HG02884 (cell line): ENCODE measurements at regions not wholly inside any gene's neighbourhood (a gene's known extent, or its start where the extent isn't known, plus 50 kb on each side); places are given as distances from the start of the nearest gene placed in this dataset.
"Not testable (repeated sequence)": the region's sequence is repeated elsewhere in the genome, so short reads cannot be mapped to it uniquely, and the experiment has no call there.

ENCODE experiments used
- ATAC-seq: cut with Tn5 transposase; IDR thresholded peaks from one replicate; pipeline ENCODE4 v1.9.1; 2021; ENCODE audit warnings: mild to moderate bottlenecking, moderate library complexity; ENCODE audit not compliant: unreplicated experiment

DNA sequence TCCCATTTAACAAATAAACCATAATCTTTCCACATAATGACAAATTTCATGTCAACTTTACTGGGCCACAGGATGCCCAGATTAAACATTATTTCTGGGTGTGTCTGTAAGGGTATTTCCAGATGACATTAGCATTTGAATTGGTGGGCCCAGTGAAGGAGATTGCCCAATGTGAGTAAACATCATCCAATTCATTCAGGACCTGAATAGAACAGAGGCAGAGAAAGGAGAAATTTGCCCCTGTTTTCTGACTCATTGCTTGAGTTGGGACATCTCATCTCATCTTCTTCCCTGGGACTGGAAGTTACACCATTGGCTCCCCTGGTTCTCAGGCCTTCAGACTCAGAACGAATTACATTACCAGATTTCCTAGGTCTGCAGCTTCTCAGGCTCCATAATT, 142.9 kb downstream of the TPBG start:
- no peak for ATAC-seq

DNA sequence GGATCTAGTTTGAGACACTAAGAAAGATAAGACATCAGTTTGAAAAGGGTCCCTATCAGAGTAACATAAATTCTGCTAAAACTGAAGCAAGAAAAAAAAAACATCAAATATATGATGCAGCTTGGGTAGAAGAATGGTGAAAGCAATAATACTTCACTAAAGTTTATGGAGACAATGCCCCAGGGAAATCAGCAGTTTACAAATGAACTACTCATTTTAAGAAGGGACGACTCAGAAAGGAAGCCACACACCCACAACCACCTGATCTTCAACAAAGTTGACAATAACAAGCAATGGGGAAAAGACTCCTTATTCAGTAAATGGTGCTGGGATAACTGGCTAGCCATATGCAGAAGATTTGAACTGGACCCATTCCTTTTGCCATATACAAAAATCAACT, 143.5 kb downstream of the TPBG start:
- ATAC-seq: no peak

DNA sequence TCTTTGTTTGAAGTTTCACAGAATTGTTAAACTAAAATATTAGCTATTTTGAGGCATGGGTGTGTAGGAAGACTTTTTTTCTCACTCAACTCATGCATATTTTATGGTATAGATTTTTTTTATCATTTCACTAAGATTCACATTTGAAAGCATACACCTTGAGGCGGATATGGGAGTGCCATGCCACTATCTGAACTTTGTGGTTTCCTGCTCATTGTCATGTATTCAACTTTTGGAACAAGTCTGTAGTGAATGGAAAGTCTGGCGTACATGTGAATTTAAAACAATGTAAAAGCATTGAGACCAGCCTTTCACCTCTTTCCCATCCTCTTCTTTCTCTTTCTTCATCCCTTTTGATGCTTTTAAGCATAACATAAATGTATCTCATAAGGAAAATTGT, 147.9 kb downstream of the TPBG start:
- no peak for ATAC-seq

DNA sequence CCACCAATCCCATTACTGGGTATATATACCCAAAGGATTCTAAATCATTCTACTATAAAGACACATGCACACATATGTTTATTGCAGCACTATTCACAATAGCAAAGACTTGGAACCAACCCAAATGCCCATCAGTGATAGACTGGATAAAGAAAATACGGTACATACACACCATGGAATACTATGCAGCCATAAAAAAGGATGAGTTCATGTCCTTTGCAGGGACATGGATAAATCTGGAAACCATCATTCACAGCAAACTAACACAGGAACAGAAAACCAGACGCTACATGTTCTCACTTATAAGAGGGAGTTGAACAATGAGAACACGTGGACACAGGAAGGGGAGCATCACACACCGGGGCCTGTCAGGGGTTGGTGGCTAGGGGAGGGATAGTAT, 154.3 kb downstream of the TPBG start:
- ATAC-seq: not testable (repeated sequence)

DNA sequence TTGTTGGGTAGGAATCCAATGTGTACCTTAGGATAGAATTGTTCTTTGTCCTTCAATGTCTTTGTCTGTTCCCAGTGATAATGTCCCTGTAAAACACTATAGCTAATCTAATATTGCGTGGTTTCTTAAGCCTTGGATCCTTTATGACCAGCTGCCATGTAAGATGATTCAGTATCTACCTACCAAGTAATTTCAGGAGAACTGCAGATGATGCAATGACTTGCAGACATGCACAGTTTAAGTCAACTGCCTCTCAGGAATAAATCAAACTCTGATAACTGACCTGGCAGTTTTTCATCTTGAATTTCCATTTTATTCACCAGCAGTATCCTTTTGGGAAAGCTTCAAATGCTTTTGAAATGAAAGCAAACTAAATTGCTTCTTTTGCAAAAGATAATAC, 157.8 kb downstream of the TPBG start:
- ATAC-seq: no peak

DNA sequence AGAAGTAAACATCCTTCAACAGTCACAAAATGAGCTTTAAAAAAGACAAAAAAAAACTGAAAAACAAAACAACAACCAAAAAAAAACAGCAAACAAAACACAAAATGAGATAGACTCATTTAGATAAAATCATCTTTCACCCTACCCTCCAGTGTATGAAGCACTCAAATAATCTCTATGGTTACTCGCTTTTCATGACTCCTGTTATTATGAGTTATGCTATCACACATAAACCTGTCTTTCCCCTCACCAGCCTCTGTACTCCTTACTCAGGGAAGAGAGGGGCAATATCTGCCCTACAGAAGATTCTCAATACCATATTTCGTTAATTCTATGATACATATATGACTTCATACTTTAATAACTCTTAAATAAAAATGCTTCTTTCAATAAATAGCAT, 158.2 kb downstream of the TPBG start:
- ATAC-seq: no peak

DNA sequence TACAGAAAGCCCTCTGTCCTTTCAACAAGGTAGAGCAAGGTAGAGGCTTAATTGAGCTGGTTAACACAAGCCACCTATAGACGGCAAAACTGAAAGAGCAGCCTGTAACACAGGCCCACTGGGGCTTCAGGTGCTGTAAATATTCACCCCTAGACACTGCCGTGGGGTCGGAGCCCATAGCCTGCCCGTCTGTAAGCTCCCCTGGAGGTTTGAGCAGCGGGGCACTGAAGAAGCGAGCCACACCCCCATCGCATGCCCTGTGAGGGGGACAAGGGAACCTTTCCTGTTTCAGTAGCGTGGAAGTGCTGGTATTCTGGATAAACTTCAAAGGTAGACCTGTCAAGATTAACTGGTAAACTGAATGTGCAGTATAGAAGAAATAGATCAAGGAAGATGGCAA, 160.4 kb downstream of the TPBG start:
- ATAC-seq: no peak

DNA sequence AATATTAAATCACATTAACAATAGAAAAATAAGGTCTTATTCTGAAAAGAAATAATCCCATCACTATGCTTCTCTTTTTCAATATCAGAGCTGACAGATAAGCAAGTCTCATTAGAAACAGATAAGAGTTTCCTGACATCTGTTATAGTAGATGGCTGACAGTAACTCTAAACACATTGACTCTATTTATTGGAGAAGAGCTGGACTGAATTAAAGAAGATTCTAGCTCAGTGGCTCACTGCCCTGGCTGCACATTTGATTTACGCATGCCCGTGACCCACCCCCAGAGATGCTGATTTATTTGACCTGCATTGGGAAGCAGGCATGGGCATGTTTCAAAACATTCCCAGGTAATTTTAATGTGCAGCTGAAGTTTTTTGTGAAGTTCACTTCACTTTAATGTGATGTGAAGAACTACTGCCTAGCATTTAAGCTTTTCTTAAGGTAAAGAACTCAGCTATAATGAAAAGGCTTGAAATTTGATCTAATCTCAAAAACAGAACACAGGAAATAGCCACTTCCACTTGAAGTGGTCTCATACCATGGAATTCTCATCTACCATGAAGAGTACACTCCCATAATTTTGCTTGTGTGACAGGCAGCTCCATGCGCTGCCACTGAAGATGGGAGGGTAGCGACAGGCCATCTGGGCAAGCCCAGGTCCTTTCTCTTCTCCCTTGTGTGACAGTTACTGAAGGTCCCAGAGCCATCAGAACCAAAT, 162.3 kb downstream of the TPBG start:
- no peak for ATAC-seq

DNA sequence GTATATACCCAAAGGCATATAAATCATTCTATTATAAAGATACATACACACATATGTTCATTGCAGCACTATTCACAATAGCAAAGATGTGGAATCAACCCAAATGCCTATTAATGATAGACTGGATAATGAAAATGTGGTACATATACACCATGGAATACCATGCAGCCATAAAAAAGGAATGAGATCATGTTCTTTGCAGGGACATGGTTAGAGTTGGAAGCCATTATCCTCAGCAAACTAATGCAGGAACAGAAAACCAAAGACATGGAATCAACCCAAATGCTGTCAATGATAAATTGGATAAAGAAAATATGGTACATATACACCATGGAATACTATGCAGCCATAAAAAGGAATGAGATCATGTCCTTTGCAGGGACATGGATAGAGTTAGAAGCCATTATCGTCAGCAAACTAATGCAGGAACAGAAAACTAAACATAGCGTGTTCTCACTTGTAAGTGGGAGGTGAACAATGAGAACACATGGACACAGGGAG, 166.4 kb downstream of the TPBG start:
- not testable (repeated sequence) for ATAC-seq

DNA sequence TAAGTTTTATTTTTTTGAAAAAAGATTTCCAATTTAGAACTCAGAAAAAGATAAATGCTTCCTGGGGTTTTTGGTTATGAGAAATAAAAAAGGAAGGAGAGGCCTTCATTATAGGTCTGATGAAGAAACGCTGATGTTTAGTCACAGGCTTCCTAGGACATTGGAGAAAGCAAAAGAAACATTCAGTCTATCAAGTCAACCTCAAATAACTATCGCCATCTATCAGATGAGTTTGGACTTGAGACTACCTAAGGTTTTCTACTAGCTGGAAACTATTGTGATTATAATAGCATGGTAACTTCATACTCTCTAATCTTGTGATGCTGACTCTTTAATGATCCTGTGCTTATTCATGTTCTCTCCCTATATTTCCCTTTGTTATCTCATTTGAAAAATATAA, 171.3 kb downstream of the TPBG start:
- ATAC-seq: no peak

DNA sequence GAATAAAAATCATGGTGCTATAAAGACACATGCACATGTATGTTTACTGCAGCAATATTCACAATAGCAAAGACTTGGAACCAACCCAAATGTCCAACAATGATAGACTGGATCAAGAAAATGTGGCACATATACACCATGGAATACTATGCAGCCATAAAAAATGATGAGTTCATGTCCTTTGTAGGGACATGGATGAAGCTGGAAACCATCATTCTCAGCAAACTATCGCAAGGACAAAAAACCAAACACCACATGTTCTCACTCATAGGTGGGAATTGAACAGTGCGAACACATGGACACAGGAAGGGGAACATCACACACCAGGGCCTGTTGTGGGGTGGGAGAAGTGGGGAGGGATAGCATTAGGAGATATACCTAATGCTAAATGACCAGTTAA, 185.9 kb downstream of the TPBG start:
- ATAC-seq: not testable (repeated sequence)

DNA sequence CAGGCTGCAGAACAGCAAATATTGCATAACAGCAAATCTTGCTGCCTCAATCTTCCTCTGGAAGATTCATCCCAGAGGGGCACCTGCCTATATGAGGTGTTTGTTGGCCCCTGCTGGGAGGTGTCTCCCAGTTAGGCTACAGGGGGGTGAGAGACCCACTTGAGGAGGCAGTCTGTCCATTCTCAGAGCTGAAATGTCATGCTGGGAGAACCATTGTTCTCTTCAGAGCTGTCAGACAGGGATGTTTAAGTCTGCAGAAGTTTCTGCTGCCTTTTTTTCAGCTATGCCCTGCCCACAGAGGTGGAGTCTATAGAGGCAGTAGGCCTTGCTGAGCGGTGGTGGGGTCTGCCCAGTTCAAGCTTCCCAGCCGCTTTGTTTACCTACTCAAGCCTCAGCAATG, 187.7 kb downstream of the TPBG start:
- ATAC-seq: not testable (repeated sequence)

DNA sequence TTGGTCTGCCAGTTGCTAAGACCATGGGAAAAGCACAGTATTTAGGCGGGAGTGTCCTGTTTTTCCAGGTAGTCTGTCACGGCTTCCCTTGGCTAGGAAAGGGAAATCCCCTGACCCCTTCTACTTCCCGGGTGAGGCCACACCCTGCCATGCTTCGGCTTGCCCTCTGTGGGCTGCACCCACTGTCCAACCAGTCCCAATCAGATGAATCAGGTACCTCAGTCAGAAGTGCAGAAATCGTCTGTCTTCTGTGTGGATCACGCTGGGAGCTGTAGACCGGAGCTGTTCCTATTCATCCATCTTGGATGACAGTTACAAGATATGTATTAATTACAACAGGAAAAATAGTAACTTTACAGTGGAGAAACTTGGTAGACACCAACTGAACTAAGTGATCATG, 188.2 kb downstream of the TPBG start:
- no peak for ATAC-seq

DNA sequence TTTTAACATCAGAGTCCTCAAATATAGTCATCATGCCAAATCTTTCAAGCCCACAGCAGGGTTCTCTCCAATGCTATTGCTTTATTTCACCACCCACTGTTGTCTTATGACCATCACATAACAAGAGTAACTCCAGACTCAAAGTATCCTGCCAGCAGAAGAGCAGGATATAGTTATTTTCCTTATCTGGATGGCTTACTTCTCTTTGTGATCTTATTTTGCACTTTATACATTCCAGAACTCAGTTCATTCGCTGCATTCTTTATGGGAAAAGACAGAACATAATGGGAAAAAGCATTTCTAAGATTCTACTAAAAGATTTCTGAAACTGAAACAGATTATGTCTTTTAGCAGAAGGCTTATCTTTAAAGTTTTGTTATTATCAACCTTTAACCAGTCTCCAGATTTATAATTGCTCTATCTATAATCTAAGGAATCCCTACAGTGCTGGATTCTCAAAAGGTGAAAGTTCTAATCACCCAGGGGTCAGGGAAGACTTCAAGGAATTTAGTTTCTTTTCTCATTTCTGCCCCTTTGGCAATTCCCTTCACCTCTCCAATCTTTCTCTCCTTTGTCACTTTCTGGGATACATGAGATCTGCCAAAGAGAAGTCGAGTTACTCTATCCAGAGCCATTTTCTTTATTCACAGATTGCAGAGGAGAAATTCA, 190.4 kb downstream of the TPBG start:
- no peak for ATAC-seq

DNA sequence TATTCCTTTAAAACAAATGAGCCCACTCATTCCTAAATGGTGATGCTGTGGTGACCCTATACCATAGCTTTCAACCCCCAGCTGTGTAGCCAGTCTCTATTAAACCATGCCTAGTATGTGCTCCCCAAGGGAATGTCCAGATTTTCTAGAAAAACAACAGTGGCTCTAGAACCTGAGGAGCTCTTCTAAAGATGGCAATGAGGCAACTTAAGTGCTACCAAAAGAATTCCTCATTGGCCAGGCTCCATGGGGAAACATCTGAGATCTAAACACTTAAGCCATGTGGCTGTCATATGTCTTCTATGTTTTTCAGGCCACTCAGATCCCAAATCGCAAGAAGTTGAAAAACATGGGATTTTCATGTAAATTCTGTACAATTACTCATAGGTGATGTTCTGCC, 191.0 kb downstream of the TPBG start:
- ATAC-seq: no peak

DNA sequence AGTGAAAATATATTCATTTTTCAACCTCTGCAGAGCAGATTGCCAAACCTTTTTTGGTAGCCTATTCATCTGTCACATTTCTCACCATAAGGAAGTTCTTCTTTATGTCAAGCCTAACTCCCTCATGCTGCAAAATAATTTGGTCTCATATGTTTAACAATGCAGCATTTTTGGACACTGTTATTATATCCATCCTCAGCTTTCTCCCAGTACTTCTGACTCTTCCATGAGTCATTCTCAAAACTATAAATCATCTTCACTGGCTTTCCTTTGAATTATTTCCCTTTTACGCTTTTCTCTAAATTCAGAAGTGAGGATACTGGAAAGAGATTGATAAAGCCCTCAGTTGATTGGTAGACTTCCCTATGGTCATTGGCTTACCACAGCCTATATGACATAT, 192.2 kb downstream of the TPBG start:
- ATAC-seq: no peak

DNA sequence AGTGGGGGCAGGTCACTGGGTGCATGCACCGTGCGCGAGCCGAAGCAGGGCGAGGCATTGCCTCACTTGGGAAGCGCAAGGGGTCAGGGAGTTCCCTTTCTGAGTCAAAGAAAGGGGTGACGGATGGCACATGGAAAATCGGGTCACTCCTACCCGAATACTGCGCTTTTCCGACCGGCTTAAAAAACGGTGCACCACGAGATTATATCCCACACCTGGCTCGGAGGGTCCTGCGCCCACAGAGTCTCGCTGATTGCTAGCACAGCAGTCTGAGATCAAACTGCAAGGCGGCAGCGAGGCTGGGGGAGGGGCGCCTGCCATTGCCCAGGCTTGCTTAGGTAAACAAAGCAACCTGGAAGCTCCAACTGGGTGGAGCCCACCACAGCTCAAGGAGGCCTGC, 194.9 kb downstream of the TPBG start:
- not testable (repeated sequence) for ATAC-seq

DNA sequence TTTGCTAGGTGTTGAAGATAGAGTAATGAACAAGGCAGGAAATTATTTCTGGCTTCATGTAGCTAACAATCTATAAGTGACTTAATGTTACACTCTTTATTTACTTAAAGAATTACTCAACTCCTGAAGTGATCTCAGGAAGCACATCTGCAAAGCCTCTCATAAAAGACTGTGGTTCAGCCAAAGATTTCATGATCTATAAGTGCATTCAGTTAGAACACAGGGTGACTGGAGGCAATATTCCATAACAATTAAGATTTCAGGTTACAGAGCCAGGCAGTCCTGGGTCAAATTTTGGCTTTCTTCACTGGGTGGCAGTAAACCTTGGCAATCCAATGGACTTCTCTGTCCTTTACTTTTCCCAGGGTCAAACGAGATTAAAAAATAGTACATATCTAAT, 204.0 kb downstream of the TPBG start:
- no peak for ATAC-seq

DNA sequence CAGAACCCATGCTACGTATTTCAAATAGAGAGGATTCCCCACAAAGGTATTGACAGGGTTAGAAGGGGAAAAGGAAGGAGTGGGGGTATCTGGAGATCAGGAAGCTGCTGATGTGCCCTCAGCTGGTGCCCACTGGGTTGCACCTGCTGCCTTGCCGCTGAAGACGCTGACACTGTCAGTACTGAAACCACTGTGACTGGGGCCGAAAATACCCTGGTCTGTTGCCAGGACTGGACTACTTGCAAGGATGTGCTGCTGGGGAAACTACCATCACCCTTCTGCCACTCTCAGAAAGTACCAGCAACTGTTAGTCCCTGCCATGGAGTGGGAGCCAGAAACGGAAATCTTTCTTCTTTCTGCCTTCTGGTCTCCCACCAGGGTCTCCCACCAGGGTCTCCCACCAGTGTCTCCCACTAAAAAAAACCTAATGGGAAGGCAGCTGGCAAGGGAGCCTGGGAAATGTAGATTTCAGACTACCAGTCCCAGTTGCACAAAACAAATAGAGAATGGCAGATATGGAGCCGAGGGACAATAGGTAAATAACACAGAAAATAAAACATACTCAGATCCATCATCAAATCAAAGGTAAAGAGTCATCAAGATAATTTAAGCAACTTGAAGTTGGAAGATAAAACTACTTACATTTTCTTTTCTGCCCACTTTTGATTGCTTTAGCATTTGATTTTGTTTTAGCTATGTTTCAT, 204.8 kb downstream of the TPBG start:
- peak; percentile 68 for ATAC-seq

DNA sequence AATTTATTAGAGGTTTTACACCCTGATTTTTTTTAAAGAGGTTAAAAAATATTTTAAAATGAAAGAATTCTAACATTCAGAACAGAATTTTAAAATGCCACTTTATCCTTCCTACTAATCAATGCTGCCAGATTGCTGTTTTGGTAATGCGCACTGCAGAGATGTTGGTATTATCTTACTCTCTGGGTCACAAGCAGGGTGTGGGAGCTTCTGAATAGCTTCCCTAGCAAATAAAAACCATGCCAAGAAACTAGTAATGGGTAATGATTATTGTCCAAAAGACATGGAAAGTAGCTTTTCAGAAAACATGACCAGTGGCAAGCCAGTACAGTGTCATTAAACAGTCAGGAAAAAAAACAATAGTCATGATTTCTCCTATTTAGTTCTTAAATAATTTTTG, 205.4 kb downstream of the TPBG start:
- no peak for ATAC-seq

DNA sequence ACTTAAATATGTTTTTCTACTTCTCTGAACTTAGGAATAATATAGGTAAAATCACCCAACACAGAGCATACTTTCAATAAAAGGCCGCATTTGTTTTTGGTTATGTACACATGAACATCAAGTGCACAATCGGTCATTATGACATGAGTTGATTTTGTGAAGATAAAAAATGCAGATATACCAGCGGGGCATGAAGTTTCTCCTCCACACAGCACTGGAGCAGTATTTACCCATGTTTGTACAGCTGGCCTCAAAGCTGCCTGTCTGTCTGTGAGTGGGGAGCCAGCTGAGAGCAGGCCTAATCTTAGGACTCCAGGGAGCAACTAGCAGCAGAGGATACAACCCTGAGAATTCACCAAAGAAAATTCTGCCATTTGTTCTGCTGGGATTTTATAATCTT, 206.5 kb downstream of the TPBG start:
- no peak for ATAC-seq

DNA sequence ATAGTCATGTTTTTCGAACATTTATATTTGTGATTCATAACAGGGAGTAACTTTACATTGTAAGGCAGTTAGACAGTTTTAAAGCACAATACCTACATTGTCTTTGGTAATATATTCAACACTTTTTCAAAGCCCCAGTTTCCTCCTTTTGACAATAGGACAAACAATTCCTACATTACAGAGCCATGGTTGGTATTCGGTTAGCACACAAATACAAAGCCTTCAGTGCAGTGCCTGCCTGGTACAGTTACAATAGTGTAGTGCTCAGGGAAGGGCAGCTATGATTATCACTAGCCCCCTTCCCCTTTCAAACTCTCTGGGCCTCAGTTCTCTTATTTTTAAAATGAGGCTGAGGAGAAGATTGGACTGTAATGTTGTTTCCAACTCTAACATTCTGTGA, 207.8 kb downstream of the TPBG start:
- ATAC-seq: no peak
